ENCODE measurements at regions not wholly inside any gene's neighbourhood (a gene's known extent, or its start where the extent isn't known, plus 50 kb on each side); places are given as distances from the start of the nearest gene placed in this dataset.
A peak's percentile ranks its signal among the peaks of the same experiment; 100 is the strongest.

- in situ Hi-C loops (cut with HindIII; ENCODE audit: low pct_unique_long_range_greater_than_20kb, low sequenced_read_pairs): no loop called here
- no peak for DNase-seq (ENCODE audit: low read depth)
Measured at GRCh38 chr5:135193213-135194125, 159.4 kb upstream of the PITX1 start.

- no peak for DNase-seq (ENCODE audit: low read depth)
- in situ Hi-C loops (cut with HindIII; ENCODE audit: low pct_unique_long_range_greater_than_20kb, low sequenced_read_pairs): no loop called here
Measured at GRCh38 chr5:135192351-135192750, 158.3 kb upstream of the PITX1 start.

- DNase-seq (ENCODE audit: low read depth): peak; percentile 77
- in situ Hi-C loops (cut with HindIII; ENCODE audit: low pct_unique_long_range_greater_than_20kb, low sequenced_read_pairs): no loop called here
Measured at GRCh38 chr5:135191084-135191826, 157.2 kb upstream of the PITX1 start.

GRCh38 chr5:135190416-135191083, 156.5 kb upstream of the PITX1 start:
- no peak for DNase-seq (ENCODE audit: low read depth)
- in situ Hi-C loops (cut with HindIII; ENCODE audit: low pct_unique_long_range_greater_than_20kb, low sequenced_read_pairs): no loop called here

- no peak for DNase-seq (ENCODE audit: low read depth)
- in situ Hi-C loops (cut with HindIII; ENCODE audit: low pct_unique_long_range_greater_than_20kb, low sequenced_read_pairs): no loop called here
Measured at GRCh38 chr5:135189024-135189423, 155.0 kb upstream of the PITX1 start.

GRCh38 chr5:135188233-135188914, 154.3 kb upstream of the PITX1 start:
- no peak for DNase-seq (ENCODE audit: low read depth)
- in situ Hi-C loops (cut with HindIII; ENCODE audit: low pct_unique_long_range_greater_than_20kb, low sequenced_read_pairs): no loop called here

GRCh38 chr5:135186662-135187522, 152.9 kb upstream of the PITX1 start:
- no peak for DNase-seq (ENCODE audit: low read depth)

GRCh38 chr5:135185481-135186065, 151.5 kb upstream of the PITX1 start:
- no peak for DNase-seq (ENCODE audit: low read depth)
- in situ Hi-C loops (cut with HindIII; ENCODE audit: low pct_unique_long_range_greater_than_20kb, low sequenced_read_pairs): no loop called here

More at GRCh38 chr5:135186662-135187522, 152.9 kb upstream of the PITX1 start:
- in situ Hi-C loops (cut with HindIII; ENCODE audit: low pct_unique_long_range_greater_than_20kb, low sequenced_read_pairs): no loop called here

- in situ Hi-C loops (cut with HindIII; ENCODE audit: low pct_unique_long_range_greater_than_20kb, low sequenced_read_pairs): no loop called here
- no peak for DNase-seq (ENCODE audit: low read depth)
Measured at GRCh38 chr5:135184646-135185045, 150.6 kb upstream of the PITX1 start.

GRCh38 chr5:135183464-135183863, 149.4 kb upstream of the PITX1 start:
- in situ Hi-C loops (cut with HindIII; ENCODE audit: low pct_unique_long_range_greater_than_20kb, low sequenced_read_pairs): no loop called here
- no peak for DNase-seq (ENCODE audit: low read depth)

- in situ Hi-C loops (cut with HindIII; ENCODE audit: low pct_unique_long_range_greater_than_20kb, low sequenced_read_pairs): no loop called here
- DNase-seq (ENCODE audit: low read depth): no peak
Measured at GRCh38 chr5:135182675-135183074, 148.6 kb upstream of the PITX1 start.

- no peak for DNase-seq (ENCODE audit: low read depth)
- in situ Hi-C loops (cut with HindIII; ENCODE audit: low pct_unique_long_range_greater_than_20kb, low sequenced_read_pairs): no loop called here
Measured at GRCh38 chr5:135181653-135182052, 147.6 kb upstream of the PITX1 start.

- DNase-seq (ENCODE audit: low read depth): no peak
- in situ Hi-C loops (cut with HindIII; ENCODE audit: low pct_unique_long_range_greater_than_20kb, low sequenced_read_pairs): no loop called here
Measured at GRCh38 chr5:135179308-135179980, 145.4 kb upstream of the PITX1 start.

GRCh38 chr5:135178476-135179155, 144.6 kb upstream of the PITX1 start:
- in situ Hi-C loops (cut with HindIII; ENCODE audit: low pct_unique_long_range_greater_than_20kb, low sequenced_read_pairs): no loop called here
- DNase-seq (ENCODE audit: low read depth): no peak

- in situ Hi-C loops (cut with HindIII; ENCODE audit: low pct_unique_long_range_greater_than_20kb, low sequenced_read_pairs): no loop called here
- DNase-seq (ENCODE audit: low read depth): no peak
Measured at GRCh38 chr5:135177591-135177990, 143.6 kb upstream of the PITX1 start.

- DNase-seq (ENCODE audit: low read depth): no peak
- in situ Hi-C loops (cut with HindIII; ENCODE audit: low pct_unique_long_range_greater_than_20kb, low sequenced_read_pairs): no loop called here
Measured at GRCh38 chr5:135176991-135177390, 143.0 kb upstream of the PITX1 start.
